DMS114 treated with DMSO at 0.1 percent for 48 hours (cell line): ENCODE measurements at regions not wholly inside any gene's neighbourhood (a gene's known extent, or its start where the extent isn't known, plus 50 kb on each side); places are given as distances from the start of the nearest gene placed in this dataset.
"Not testable (repeated sequence)": the region's sequence is repeated elsewhere in the genome, so short reads cannot be mapped to it uniquely, and the experiment has no call there.

ENCODE experiments used
- DNase-seq: peaks from one replicate; lab custom pipeline; 2025; ENCODE audit not compliant: unreplicated experiment; lab: John Stamatoyannopoulos, UW

DNA sequence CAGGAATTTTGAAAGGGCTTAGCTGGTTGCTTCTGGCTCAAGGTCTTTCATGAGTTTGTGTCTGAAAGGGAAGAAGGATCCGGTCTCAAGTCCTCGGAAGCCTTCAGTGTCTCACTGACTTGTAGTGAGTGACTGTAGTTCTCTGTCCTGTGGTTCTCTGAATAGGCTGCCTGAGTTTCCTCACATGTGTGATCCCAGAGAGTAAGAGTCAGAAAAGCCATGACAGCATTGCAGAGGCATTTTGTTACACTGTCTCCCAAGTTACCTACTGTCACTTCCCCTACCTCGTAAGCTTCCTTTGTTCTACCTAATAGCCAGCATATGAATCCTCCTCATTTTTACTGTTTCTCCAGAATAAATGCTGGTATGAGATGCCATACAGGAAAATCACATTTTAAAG, 709.1 kb upstream of the CHAC2 start:
- no peak for DNase-seq

DNA sequence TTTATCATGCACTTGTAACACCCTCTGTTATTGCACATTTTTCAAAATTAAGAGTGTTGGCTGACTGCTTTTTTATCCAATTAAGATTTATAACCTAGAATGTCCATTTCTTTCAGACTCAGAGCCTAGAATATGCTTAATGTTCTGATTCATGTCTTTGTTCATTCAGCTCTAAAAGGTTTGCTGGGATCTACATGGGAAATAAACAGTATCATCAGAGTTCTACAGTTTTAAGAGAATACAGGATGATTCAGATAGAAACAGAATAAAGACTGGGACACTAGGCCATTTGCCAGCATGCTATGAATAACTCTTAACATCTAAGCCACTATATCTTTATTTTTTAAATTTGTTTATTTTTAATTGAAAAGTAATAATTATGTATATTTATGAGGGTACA, 713.7 kb upstream of the CHAC2 start:
- DNase-seq, result no peak

DNA sequence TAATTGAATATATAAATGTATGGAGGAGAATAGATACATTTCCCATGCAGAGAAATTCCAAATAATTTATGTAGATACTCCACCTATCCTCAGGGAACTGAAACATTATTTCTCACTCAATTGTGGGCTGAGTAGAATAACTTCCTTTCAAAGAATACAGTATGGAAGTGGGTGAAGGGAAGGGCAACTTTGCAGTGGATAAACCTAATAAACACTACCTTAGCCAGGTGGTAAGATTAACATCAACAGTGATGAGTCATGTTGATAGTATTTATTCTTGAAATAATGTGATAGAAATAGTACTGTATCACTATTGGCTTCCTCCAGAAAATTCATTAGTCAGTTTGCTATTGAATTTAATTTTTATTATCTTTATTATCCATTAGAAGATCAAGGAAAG, 716.4 kb upstream of the CHAC2 start:
- no peak for DNase-seq

DNA sequence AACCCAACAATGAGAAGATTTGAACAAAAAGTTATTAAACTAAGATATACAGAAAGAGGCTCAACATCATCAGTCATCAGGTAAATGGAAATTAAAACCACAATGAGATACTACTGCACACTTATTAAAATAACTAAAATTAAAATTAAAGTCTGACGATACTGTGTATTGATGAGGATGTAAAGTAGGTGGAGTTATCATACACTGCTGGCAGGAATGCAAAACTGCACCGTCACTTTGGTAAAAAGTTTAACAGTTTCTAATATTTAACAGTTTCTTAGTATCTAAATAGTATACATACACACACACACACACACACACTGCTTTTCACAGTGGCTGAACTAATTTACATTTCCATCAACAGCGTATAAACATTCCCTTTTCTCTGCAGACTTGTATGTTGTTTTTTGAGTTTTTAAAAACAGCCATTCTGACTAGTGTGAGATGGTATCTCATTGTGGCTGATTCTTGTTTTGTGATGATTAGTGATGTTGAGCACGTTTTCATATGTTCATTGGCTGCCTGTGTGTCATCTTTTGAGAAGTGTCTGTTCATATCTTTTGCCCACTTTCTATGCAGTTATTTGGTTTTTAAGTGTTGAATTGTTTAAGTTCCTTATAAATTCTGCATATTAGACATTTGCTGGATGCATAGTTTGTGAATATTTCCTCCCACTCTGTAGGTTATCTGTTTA, 726.9 kb upstream of the CHAC2 start:
- DNase-seq, result no peak

DNA sequence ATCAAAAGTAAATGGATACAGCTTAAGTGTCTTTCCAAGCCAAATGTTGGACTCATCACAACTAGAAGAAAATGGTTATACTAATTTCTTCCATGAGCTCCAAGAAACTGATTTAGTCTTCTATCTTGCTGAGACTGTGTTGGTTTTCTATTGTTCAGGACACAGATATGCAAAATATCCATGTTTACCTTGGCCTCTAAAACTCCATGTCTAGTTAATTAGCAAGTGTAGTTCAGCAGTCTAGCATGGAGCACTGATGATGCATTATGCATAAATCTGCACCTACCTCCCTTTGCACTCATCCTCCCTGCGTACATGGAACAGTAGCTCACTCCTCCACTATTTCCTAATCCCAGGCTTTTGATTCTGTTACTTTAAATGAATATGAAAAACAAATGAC, 731.4 kb upstream of the CHAC2 start:
- no peak for DNase-seq

DNA sequence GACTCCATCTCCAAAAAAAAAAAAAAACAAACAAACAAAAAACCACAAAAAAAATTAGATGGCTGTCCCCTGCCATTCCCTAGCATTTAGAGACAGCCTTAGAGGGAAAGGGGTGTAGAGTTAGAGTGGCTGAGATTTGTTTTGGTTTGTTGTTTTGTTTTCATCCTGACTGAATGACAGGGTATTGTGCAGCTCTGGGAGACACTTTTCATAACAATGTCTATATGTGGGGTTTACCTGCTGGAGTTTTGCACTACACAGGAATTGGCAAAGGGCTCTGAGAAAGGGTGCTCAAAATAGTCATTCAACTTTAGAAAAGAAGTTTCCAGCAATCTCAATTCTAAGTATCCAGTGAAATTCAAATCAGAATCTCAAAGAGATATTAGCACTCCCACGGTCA, 732.5 kb upstream of the CHAC2 start:
- no peak for DNase-seq

DNA sequence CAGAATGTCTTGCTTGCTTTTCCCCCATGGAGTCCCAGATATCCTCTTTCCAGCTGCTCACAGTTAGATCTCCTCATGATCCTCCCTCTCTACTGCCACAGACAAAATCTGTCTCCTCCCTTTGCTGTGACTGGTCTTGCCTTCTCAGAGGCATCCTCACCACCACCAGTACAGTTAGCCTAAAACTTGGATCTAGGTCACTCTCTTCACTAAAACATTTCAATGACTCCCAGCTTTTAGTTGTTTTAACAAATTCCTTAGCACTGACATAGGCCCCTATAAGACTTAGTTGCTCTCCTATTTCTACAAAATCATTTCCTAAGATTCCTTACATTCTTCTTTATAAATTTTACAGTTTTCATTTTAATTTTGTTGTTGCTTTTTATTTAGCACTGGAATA, 734.2 kb upstream of the CHAC2 start:
- DNase-seq, result no peak

DNA sequence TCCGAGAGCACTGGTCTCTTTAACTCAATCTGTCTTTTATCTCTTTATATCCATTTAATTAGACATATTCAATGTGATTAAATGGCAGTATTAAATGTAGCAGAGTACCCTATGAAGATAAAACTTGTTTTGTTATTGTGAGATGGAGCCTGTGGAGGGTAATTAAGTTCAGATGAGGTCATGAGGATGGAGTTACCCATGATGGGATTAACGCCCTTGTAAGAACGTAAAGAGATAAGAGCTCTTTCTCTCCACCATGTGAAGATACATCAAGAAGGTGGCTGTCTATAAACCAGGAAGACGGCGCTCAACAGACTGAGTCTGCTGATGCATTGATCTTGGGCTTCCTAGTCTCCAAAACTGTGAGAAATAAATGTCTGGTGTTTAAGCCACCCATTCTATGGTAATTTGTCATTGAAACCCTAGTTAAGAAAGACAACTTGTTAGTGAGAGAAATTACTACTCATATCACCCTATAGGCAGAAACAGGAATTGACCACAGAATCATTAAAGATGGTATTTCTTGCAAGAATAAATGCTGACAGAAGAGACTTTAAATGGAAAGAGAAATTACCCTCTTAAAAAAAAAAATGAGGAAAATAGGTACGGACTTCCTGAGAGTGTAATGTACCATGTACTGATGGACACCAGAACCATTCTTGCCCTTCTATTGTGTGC, 738.7 kb upstream of the CHAC2 start:
- no peak for DNase-seq

DNA sequence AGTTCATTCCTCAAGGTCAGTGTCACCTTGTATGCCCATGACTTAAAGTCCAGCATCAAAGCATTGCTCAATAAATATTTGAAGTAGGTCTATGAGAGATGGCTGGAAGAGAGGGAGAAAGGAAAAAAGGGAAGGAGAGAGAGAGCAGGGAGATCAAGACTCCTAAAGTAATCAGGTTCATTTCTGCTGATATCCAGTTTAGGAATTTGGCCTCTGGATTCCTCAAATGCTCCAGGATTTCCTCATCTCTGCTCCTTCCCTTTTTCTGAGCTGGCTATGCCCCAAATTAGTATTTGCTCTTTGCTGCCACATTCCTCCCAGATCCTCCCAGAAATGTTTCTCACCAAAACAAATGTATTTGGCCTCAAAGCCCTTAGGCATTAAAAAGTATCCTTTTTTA, 739.4 kb upstream of the CHAC2 start:
- DNase-seq, result no peak

DNA sequence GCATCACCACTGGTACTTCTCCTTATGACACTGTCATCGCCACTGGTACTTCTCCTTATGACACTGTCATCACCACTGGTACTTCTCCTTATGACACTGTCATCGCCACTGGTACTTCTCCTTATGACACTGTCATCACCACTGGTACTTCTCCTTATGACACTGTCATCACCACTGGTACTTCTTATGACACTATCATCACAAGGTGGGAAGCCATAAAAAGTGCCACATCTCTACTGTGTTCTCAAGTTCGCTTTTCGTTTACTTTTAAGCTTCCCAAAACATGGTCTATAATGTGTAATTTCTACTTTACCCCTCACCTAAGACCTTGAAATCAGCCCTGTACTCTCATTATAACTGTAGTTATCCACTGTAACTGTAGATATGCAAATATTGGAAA, 745.4 kb upstream of the CHAC2 start:
- DNase-seq, result not testable (repeated sequence)

DNA sequence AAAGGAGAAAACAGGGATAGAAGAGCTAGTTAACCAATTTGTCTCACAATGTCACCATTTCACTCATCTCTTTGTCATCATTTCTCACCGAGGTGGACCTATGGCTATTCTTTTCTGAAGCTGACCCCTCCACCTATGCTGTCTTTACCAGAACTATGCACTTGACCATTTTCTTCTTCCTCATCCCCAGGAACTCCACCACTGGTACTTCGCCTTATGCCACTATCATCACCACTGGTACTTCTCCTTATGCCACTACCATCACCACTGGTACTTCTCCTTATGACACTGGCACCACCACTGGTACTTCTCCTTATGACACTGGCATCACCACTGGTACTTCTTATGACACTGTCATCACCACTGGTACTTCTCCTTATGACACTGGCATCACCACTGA, 745.8 kb upstream of the CHAC2 start:
- no peak for DNase-seq

DNA sequence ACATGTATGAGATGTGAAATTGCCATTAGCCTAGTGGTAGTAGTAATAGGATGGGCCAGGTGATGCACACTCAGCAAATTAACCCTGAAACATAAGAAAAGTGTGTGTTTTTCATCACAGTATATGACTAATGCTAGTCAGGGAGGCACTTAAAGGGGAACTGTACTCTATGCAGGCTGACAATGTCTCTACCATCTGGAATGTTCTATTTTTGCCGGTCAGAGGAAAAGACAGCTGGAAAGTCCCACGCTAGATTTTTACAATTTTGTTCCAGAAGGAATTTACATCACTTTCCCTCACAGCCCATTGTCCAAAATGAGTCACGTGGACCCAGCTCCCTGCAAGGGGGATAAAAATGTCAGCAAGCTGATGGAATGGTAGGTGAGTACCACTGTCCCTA, 746.3 kb upstream of the CHAC2 start:
- no peak for DNase-seq

DNA sequence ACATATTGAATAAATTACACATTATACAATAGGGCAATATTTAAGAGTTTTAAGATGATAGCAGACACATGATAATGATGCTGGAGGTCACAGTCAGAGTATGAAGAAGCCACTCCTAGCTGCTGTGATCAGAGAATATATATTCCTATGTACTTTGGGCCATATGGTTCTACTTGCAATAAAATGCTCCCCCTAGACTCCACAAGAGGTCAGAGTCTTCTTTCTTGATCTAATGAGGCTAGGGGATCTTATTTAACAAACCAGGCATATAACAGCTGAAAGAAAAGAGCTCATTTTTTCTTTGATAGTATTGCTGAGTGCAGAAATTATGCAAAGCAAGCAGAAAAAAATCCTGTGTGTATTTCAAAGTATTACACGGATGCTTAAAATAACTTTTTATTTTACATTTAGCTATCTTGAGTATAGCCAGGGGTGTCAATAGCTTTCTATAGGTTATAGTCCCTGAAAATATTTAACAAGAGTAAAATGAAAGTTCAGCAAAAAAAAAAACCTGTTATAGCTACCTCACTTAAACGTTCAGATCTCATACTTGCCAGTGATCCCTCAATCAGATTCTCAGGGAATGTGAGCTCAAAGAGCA, 748.7 kb upstream of the CHAC2 start:
- no peak for DNase-seq

DNA sequence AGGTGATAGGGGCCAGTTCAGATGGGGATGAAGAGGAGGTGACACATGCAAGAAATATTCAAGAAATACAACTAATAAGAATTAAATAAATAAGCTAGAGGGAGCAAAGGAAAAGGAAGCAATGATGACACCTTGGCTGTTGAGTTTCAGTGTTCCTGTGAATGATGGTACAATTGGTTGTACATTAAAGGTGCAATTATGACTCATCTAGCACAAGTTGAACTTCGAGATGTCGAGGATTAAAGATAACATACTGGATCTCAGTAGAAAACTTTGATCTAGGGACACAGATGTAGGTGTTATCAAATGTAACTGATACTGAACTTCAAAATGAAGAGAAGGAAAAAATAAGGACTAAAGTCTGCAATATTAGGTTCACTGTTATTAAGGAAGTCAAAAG, 760.6 kb upstream of the CHAC2 start:
- DNase-seq, result no peak

DNA sequence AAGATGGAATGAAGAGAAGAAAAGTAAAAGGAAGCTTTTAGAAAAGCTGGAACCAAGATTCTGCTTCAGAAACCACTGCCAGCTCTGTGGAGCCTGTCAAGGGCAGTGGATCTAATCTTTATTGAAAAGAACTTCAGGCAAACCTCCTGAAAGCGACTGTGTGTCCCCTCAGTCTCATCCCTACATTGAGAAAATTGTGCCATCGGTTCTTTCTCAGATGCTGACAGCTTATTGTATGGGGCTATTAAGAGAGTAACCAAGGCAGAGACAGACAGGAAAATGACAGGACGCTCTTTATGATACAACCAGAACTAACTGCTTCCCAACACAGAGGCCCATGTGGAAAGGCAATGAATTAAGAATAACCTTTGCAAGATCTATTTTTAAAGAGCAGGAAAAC, 763.2 kb upstream of the CHAC2 start:
- DNase-seq, result no peak

DNA sequence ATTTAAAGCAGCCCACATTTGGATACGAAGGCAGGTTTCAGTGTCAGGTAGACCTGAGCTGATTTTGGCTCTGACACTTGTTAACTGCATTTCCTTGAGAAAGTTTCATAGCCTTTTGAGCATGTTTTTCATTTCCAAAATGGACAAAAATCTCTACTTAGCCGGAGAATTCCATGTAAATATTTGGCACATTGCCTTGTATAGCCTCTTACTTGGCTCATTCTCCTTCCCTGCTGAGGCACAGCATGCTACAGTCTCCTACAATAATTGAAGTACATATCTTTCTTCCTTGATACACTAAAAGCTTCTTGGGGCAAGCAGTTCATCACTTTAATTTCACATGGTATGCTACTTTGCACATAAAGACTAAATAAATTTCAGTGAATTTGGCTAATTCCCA, 772.2 kb upstream of the CHAC2 start:
- DNase-seq, result no peak

DNA sequence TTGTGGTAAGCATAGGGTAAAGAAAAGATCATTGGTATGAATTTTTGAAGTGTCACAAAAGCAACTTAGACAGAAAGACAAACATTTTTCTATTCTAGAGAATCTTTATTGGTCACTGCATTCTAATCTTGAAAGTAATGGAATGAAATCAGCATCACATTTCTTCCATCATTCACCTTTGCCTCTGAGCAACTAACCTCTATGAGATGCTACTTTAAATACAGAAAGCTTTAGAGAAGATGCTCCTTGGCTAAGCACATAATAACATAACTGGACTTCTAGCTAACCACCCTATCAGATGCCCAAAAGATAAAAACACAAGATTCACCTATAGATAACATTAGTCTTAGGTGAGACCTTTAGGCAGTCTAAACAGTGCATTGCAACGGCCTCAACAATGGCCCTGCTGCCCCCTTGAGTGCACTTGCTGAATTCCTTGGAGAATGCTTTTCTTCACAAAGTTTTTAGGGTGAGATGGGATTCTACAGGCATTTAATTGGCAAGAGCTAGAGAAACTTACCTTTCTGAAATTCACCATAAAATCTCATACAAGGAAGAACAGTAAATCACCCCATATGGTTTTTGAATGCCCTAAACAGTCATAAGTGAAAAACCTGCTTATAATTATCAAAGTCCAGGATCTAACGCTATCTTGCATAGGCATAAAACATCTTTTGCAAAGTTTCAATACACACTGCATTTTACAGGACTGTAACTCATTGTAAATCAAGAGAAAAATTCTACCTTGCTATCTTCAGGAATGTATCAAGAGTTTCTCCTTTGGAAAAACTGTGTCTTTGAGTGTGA, 791.3 kb upstream of the CHAC2 start:
- no peak for DNase-seq

DNA sequence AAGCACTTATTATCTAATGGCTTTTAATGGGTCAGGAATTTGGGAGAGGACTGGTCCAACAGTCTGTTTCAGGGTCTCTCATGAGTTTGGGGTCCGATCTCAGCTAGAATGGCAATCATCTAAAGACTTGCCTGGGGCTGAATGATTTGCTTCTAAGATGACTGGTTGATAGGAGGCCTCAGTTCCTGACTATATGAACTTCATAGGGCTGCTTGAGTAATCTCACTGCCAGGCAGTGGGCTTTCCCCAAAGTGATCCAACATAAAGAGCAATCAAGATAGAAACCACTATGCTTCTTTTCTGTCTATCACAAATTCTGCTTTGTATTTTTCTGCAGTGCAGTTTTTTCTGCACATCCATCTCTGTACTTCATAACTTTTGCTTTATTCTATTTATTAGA, 793.5 kb upstream of the CHAC2 start:
- DNase-seq, result no peak

DNA sequence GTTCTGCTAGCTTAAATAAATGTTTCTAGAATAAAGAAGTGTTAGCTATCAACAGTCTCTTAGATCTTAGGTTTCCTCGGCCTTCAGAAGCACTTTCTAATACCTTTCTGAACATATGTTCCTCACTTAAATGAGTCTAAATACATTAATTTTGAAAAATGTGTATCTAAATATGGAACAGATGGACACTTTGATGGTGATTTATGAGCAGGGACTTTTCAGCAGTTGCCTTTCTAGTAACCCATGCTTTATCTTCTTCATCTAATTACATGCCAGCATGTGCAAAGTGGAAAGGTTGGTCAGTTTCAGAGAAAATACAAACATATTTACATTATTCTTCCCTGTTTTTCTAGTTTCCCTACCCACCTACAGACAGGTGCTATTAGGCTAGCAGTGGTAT, 797.0 kb upstream of the CHAC2 start:
- DNase-seq, result no peak

DNA sequence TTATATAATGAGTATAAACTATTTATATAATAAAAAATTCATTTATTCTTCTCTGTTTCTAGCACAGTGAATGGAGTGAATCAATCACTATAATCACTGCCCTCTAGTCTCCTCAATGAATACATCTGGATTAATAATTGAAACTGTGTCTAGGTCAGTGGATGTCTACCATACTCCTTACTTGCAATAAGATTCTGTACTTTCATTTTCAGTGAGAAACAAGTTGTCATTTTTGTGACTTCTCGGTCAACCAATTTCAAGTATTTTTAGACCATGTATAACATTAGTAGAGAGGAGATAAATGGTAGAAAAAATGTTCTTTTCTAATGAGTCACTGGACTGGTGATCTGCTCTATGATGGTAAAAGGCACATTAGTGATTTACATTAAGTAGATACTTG, 799.6 kb upstream of the CHAC2 start:
- no peak for DNase-seq

DNA sequence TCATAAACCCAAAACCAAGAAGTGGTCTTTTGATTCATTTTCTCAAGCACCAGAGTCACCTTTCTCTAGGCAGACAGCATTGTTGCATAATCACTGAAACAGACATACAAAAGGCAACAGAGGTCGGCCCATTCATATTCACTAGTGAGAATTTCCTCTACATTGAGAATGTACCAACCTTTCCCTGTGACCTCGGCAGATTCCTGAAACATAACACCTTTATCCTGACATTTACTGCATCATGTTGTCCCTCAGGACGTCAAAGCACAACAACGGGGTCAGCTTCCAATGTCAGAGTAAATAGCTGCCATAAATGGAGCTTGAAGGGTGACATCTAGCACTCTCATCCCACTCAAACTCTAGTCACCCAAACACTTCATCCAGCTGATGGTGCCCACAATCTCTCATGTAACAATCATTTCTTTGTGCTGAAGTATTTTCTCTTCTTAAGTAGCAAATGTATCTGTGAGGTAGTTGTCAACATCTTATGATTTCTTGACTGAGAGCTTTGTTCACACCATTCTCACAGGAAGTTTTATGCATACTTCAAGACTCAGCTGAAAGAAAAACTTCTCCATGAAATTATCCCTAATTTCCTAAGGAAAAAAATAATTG, 802.6 kb upstream of the CHAC2 start:
- DNase-seq, result no peak
